GM21526 (cell line): ENCODE measurements at regions not wholly inside any gene's neighbourhood (a gene's known extent, or its start where the extent isn't known, plus 50 kb on each side); places are given as distances from the start of the nearest gene placed in this dataset.

ENCODE experiments used
- ATAC-seq: cut with Tn5 transposase; IDR thresholded peaks from one replicate; pipeline ENCODE4 v1.9.1; 2021; ENCODE audit warnings: moderate library complexity; ENCODE audit not compliant: unreplicated experiment, low FRiP score

GRCh38 chr6:14671261-14671681 lies 553.7 kb downstream of the CD83 start:
- ATAC-seq: no peak

- ATAC-seq: no peak
Observed at GRCh38 chr6:14671937-14672336, 554.4 kb downstream of the CD83 start.

- no peak for ATAC-seq
Observed at GRCh38 chr6:14673201-14673600, 555.6 kb downstream of the CD83 start.

DNA sequence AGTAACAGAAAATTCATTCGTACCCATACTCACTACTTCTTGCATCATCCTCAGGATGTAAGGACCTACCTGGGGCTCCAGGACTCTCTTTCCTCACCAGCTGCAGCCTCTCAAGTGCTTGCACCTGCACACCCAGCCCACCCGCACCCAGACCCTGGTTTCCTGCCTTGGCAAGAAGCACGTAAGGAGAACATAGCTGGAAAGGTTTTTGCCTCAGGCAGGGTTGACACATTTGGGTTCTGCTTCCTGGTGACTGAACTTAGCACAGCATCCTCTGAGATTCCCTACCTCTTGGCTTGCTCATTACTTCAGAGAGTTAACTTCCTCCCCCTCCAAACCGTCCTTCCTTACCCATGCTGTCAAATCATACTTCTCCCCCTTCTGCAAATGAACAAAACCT lies 556.9 kb downstream of the CD83 start:
- ATAC-seq: no peak

GRCh38 chr6:14674867-14675648 lies 557.5 kb downstream of the CD83 start:
- ATAC-seq: no peak

DNA sequence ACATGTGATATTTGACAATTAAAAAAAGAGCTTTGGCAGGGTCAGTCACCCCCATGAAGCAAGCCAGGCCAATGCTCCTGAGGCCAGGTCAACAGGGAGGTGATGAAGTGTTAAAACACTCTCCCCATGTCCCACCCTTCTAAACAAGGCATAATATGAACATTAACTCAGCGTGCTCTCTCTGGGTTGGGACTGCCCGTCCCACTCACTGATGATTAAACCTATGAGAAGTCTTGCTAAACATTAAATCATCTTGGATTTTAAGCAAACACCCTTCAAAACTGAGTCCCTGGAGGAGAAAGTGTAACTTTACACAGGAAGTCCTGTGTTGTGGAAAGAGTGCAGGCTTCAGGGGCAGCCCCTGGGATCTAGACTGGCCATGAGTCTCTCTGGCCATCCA lies 558.5 kb downstream of the CD83 start:
- ATAC-seq: no peak

DNA sequence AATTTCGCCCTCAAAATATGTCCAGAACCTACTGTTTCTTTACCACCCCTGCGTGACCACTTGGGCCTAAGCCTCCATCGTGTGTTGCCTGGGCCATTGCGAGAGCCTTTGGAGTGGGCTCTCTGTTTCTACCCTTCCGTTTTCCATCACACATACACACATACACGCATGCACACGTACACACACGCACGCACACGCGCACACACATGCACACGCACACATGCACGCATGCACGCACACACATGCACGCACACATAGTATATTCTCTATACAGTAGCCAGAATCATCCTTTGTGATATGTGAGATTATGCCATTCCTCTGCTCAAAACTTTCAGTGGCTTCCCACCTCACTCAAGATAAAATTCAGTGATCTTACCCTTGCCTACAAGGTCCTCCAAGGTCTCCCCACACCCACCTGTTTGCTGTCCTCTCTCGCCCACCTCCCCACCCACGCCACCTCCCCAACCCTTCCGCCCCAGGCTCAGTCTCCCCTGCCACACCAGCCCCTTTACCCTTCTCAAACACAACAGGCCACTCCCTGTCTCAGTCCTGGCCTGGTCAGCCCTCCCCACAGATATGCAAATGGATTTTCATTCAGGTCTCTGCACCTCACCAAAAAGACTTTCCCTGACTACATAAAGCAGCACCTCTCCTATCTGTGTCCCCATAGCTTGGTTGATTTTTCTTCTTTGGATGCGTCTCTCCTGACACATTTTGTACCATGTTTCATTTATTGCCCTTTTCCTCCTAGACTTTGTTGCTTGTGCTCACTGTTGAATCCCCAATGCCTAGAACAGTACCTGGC lies 559.6 kb downstream of the CD83 start:
- ATAC-seq: no peak

DNA sequence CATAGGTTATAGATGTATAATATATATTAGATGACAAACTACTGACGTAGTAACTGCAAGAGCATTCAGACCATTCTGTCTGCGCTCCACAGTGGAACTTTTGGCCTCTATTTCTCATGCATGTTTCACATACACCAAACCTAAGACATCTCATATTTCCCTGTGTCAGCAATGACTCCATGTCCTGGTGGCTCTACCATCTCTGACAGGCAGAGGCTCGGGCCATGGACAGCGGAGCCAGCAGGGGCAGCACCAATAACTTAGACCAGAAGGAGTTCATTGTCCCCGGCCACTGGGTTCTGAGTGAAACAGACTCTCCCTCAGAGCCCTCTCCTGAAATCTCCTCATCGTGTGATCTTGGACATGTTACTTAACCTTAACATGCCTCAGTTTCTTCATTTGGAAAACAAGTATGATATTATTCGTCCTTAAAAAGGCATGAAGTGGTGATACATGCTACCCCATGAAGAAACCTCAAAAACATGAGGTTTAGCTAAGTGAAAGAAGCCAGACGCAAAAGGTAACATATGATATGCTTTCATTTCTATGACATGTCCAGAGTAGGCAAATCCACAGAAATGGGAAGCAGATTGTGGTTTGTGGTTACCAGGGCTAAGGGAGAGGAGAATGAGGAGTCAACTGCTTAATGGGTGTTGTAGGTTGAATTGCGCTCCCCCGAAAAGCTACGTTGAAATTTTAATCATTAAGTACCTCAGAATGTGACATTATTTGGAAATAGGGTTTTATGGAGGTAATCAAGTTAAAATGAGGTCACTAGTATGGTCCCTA lies 564.0 kb upstream of the JARID2 start:
- no peak for ATAC-seq

DNA sequence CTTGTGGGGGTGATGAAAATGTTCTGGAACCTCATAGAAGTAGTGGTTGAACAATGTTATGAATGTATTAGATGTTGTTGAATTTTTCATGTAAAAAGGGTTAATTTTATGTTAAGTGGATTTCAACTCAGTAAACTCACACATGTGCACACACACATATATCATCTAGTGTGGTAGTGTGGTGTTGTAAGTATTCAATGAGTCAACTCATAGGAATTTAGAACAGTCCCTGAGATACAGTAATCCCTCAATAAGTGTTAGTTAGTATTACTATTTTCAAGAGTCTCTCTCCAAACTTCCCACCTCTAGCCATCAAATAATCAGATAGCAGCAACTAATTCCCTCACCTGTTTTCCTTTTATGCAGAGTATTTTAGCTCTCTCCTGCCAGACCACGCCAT lies 563.1 kb upstream of the JARID2 start:
- ATAC-seq: no peak

DNA sequence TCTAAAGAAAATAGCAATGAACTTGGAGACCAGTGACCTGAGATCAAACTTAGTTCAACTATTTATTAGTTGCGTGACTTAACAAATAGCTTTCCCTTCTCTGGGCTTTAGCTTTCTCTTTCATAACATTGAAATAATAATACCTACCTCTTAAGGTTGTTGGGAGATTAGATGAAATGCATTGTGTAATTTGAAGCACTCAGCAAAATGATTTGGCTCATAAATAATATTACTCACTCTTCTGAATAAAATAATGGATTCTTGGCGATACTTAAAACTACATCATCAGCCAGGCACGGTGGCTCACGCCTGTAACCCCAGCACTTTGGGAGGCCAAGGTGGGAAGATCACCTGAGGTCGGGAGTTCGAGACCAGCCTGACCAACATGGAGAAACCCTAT lies 556.2 kb upstream of the JARID2 start:
- ATAC-seq: no peak

GRCh38 chr6:14690120-14691056 lies 555.5 kb upstream of the JARID2 start:
- no peak for ATAC-seq

- no peak for ATAC-seq
Observed at GRCh38 chr6:14692208-14692607, 553.7 kb upstream of the JARID2 start.

DNA sequence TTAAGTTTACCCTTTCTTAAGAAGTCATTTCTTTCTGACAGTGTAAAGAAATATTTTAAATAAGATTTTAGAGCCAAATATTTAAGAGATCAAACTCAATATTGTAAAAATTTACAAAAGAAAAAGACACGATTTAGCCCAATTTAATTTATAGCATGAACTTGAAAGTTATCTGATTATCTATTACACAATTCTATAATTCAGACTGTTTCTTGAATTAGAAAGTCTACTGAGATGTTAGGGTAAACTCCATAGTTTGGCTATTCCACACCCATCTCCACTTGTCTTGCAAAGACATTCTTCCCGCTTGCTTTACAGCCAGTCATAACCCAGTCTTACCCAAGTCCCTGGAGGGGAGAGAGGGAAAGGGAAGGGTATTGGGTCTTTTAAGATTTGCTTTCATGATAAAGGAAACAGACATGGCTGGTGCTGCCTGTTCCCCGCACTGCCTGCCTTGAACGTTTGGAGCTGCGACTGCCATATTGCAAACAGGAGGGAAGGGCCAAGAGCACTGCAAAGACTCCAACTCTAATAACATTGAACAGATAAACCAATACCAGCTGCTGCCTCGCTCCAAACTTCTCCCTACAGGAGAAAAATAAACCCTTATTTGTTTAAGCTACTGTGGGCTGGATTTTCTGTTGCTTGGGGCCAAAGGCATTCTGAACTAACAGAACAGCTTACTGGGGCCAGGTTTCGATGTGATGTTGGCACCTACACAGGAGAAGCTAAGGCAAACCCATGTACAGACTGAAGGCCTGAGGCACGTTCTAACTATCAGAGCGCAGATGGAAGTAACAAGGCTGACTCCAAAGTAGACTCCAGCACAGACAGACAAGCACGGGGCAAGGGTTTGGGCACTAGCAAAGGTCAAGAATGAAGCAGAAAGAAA lies 552.3 kb upstream of the JARID2 start:
- ATAC-seq: no peak

GRCh38 chr6:14694308-14694707 lies 551.6 kb upstream of the JARID2 start:
- no peak for ATAC-seq

GRCh38 chr6:14695579-14695978 lies 550.3 kb upstream of the JARID2 start:
- no peak for ATAC-seq

DNA sequence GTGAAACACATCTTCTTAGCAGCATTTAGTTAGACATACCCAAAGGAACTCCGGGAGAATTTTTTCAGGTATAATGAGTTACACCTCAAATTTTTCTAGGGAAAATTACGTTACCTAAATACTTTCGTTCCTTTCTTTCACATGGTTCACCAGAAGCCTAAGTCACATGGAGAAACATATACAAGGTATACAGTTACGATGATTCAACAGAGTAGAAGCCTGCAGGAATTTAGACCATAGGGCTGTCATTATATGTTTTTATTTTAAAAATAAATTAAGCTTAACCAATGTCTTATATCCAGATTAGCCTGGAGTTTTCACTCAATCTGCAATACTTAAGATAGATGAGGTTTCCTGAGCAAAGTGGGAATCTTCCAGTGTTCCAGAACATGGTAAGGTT lies 549.5 kb upstream of the JARID2 start:
- ATAC-seq: no peak

GRCh38 chr6:14697427-14697826 lies 548.4 kb upstream of the JARID2 start:
- ATAC-seq: no peak

- no peak for ATAC-seq
Observed at GRCh38 chr6:14699803-14700601, 545.9 kb upstream of the JARID2 start.
